A673 (cell line): ENCODE measurements at regions not wholly inside any gene's neighbourhood (a gene's known extent, or its start where the extent isn't known, plus 50 kb on each side); places are given as distances from the start of the nearest gene placed in this dataset.

Experiments
- BruUV-seq: library from RNA; stranded (reverse); fragments of 400-500 nt; replicated peaks from 2 replicates; lab custom pipeline; 2021; lab: Mats Ljungman, UMichigan
- CTCF ChIA-PET: fragments of 300-600 bp; sonication (Branson Sonifier 250); formaldehyde crosslinking; loops from one replicate; lab custom pipeline; 2022; ENCODE audit warnings: antibody characterized with exemption; lab: Charles Lee
- POLR2A ChIA-PET: fragments of 300-600 bp; sonication (Branson Sonifier 250); formaldehyde crosslinking; loops from one replicate; lab custom pipeline; 2022; ENCODE audit warnings: antibody characterized with exemption; ENCODE audit not compliant: low non-redundant PET; lab: Charles Lee
- DNase-seq: peaks from one replicate; pipeline ENCODE4 v3.0.0-alpha.2; 2015; ENCODE audit warnings: low spot score
- H3K27ac ChIP-seq: fragments of 200-600 bp; sonication (generic); 2 replicates; pipeline ENCODE4 v1.5.1; 2016; ENCODE audit warnings: mixed run types, low read depth, mild to moderate bottlenecking, mixed read lengths, antibody characterized with exemption, low read length; ENCODE audit not compliant: poor library complexity, severe bottlenecking
- H3K27me3 ChIP-seq: fragments of 200-600 bp; sonication (generic); replicated peaks from 2 replicates; pipeline ENCODE4 v1.6.1; 2017; ENCODE audit warnings: mixed run types, low read depth, mild to moderate bottlenecking, mixed read lengths, antibody characterized with exemption, low read length; ENCODE audit not compliant: insufficient read depth, poor library complexity
- H3K36me3 ChIP-seq: fragments of 200-600 bp; sonication (generic); 2 replicates; pipeline ENCODE4 v1.6.1; 2016; ENCODE audit warnings: mixed run types, mild to moderate bottlenecking, mixed read lengths, antibody characterized with exemption, low read length; ENCODE audit not compliant: insufficient read depth, poor library complexity, severe bottlenecking
- H3K4me1 ChIP-seq: fragments of 200-600 bp; sonication (generic); 2 replicates; pipeline ENCODE4 v1.6.1; 2017; ENCODE audit warnings: mixed run types, mild to moderate bottlenecking, mixed read lengths, antibody characterized with exemption, low read length; ENCODE audit not compliant: insufficient read depth, poor library complexity, severe bottlenecking
- H3K4me3 ChIP-seq: fragments of 200-600 bp; sonication (generic); 2 replicates; pipeline ENCODE4 v1.5.1; 2016; ENCODE audit warnings: low read depth, mixed run types, mild to moderate bottlenecking, mixed read lengths, low read length; ENCODE audit not compliant: poor library complexity, severe bottlenecking
- H3K9me3 ChIP-seq: fragments of 200-600 bp; sonication (generic); 2 replicates; pipeline ENCODE4 v1.6.1; 2016; ENCODE audit warnings: mixed run types, low read depth, mild to moderate bottlenecking, mixed read lengths, antibody characterized with exemption, low read length; ENCODE audit not compliant: poor library complexity, severe bottlenecking
- EZH2 ChIP-seq: fragments of 200-600 bp; sonication (generic); IDR thresholded peaks from 2 replicates; pipeline ENCODE4 v1.6.1; 2017; ENCODE audit warnings: borderline replicate concordance, low read depth, mild to moderate bottlenecking, mixed read lengths, antibody characterized with exemption, low read length; ENCODE audit not compliant: poor library complexity, severe bottlenecking
- intact Hi-C: fragments of 100-400 bp; cut with micrococcal nuclease; formaldehyde crosslinking; loops from one replicate; pipeline ENCODE4 v1.10.0; 2022; ENCODE audit not compliant: unreplicated experiment
- TF ChIP-seq, protein P1 (sequence below): fragments of 300-800, 200-600 bp; sonication (generic); conservative IDR thresholded peaks from 2 replicates; pipeline ENCODE4 v1.5.1; 2017; ENCODE audit warnings: low read depth, mild to moderate bottlenecking, antibody characterized with exemption, low read length, moderate library complexity, mixed read lengths

GRCh38 chr5:20370061-20370460, 382.1 kb upstream of the CDH18 start:
- CTCF ChIA-PET = no interaction called here
- Histone ChIP-seq H3K9me3 (no peaks in the 10 kb centered on the region), H3K27ac (no peak overlapping the region), H3K4me3 (no peak overlapping the region), H3K27me3 (no peaks in the 10 kb centered on the region), H3K36me3 (no peaks in the 10 kb centered on the region), H3K4me1 (no peaks in the 10 kb centered on the region)
- POLR2A ChIA-PET = no interaction called here
- DNase-seq = no peak
- intact Hi-C loops = no loop called here
- TF ChIP-seq, protein P1, sequence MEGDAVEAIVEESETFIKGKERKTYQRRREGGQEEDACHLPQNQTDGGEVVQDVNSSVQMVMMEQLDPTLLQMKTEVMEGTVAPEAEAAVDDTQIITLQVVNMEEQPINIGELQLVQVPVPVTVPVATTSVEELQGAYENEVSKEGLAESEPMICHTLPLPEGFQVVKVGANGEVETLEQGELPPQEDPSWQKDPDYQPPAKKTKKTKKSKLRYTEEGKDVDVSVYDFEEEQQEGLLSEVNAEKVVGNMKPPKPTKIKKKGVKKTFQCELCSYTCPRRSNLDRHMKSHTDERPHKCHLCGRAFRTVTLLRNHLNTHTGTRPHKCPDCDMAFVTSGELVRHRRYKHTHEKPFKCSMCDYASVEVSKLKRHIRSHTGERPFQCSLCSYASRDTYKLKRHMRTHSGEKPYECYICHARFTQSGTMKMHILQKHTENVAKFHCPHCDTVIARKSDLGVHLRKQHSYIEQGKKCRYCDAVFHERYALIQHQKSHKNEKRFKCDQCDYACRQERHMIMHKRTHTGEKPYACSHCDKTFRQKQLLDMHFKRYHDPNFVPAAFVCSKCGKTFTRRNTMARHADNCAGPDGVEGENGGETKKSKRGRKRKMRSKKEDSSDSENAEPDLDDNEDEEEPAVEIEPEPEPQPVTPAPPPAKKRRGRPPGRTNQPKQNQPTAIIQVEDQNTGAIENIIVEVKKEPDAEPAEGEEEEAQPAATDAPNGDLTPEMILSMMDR = no peak
- no peak for TF ChIP-seq EZH2
- no TSS peak for BruUV-seq

DNA sequence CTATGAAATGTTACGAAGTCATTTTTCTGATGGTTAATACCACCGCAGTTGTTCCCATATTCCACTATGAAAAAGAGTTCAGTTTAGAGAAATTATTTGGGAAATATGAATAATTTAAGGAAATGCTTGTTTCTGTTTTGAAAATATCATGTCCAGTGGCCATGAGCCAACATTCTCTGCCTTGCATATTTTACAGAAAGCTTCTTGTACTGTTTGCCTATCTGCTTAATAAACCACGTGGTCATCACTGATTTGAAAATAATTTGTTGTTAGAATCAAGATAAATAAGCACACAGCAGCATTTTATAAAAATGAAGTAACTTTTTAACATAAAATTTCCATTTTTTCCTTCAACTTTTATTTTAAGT, 381.5 kb upstream of the CDH18 start:
- no peak overlapping the region for H3K4me3 ChIP-seq
- no peaks in the 10 kb centered on the region for H3K36me3 ChIP-seq
- no peak overlapping the region for H3K27ac ChIP-seq
- no peaks in the 10 kb centered on the region for H3K4me1 ChIP-seq
- ChIA-PET POLR2A (no interaction called here), CTCF (no interaction called here)
- no peaks in the 10 kb centered on the region for H3K9me3 ChIP-seq
- TF ChIP-seq EZH2 = no peak
- no TSS peak for BruUV-seq
- intact Hi-C loops = no loop called here
- no peaks in the 10 kb centered on the region for H3K27me3 ChIP-seq
- DNase-seq = no peak

DNA sequence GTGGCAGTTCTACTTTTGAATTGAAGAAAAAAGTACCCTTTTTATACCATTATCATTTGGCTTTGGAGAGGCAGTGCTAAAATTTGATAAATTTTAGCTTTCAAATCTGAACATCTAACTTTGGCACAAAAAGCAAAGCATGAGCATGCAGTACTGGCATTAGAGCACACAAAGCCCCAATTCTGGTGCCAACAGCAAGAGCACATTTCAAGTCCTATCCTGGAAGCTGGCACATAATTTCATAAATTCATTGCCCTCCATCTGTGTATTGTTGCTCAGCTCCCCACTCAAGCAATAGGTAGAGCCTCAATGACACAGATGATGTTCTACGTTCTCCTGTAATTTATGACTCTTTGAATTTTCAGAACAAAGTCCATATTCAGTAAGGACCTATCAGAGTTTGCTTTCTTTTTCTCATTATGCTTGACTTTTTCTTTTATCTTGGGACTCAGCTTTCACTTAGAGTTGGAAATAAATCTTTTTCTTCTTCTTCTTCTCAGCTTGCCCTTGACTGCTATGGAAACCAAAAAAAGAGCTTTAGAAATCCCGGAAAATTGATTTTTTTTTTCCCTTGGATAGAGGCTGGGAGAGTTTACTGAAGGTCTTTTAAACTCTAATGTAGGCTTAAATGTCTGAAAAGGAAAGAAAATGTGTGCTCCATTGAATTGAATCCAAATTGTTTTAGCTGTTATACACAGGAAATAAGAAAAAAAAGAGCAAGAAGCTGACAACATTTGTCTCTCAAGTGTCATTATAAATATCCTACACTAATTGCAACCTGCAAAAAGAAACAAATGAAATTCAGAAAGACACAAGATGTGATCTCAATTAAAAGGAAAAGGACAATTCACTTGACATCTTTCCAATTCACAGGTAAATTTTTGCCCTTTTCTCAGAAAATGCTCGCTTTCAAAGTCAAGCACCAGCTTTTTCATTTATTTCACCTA, 380.8 kb upstream of the CDH18 start:
- Histone ChIP-seq H3K36me3 (no peaks in the 10 kb centered on the region), H3K4me1 (no peaks in the 10 kb centered on the region), H3K27me3 (no peaks in the 10 kb centered on the region), H3K4me3 (no peak overlapping the region), H3K9me3 (no peaks in the 10 kb centered on the region), H3K27ac (no peak overlapping the region)
- CTCF ChIA-PET = no interaction called here
- no TSS peak for BruUV-seq
- DNase-seq = no peak
- TF ChIP-seq EZH2 = no peak
- TF ChIP-seq, protein P1 = no peak
- POLR2A ChIA-PET = no interaction called here
- intact Hi-C loops = no loop called here
